MM.1S (cell line): ENCODE measurements at regions not wholly inside any gene's neighbourhood (a gene's known extent, or its start where the extent isn't known, plus 50 kb on each side); places are given as distances from the start of the nearest gene placed in this dataset.

Experiments used
- DNase-seq: peaks from one replicate; pipeline ENCODE4 v3.0.0-alpha.2; 2015
- H2AFZ ChIP-seq: fragments of 300-600 bp; sonication (generic); 2 replicates; pipeline ENCODE4 v1.6.0; 2016; ENCODE audit warnings: antibody characterized with exemption, low read length
- H3F3A ChIP-seq: fragments of 300-600 bp; sonication (generic); 2 replicates; pipeline ENCODE4 v1.6.1; 2016; ENCODE audit warnings: mild to moderate bottlenecking, antibody characterized with exemption, low read length, moderate library complexity, mixed read lengths; ENCODE audit not compliant: insufficient read depth
- H3K27ac ChIP-seq: fragments of 300-600 bp; sonication (generic); 2 replicates; pipeline ENCODE4 v1.5.1; 2016; ENCODE audit warnings: mild to moderate bottlenecking, low read length
- H3K27me3 ChIP-seq: fragments of 300-600 bp; sonication (generic); replicated peaks from 2 replicates; pipeline ENCODE4 v1.6.0; 2016; ENCODE audit warnings: low read length; ENCODE audit not compliant: insufficient read depth
- H3K36me3 ChIP-seq: fragments of 300-600 bp; sonication (generic); replicated peaks from 2 replicates; pipeline ENCODE4 v1.6.1; 2016; ENCODE audit warnings: mild to moderate bottlenecking, low read length, mixed read lengths; ENCODE audit not compliant: insufficient read depth
- H3K4me1 ChIP-seq: fragments of 300-600 bp; sonication (generic); 2 replicates; pipeline ENCODE4 v1.6.1; 2016; ENCODE audit warnings: low read length, mixed read lengths
- H3K4me2 ChIP-seq: fragments of 300-600 bp; sonication (generic); 2 replicates; pipeline ENCODE4 v1.6.0; 2016; ENCODE audit warnings: low read depth, low read length
- H3K4me3 ChIP-seq: fragments of 300-600 bp; sonication (generic); 2 replicates; pipeline ENCODE4 v1.5.1; 2016; ENCODE audit warnings: low read length, mixed read lengths
- H3K79me2 ChIP-seq: fragments of 300-600 bp; sonication (generic); 2 replicates; pipeline ENCODE4 v1.6.1; 2016; ENCODE audit warnings: mixed run types, low read length, mixed read lengths
- H3K9ac ChIP-seq: fragments of 300-600 bp; sonication (generic); 2 replicates; pipeline ENCODE4 v1.6.1; 2016; ENCODE audit warnings: low read length, mixed read lengths
- H3K9me2 ChIP-seq: fragments of 300-600 bp; sonication (generic); replicated peaks from 2 replicates; pipeline ENCODE4 v1.6.1; 2016; ENCODE audit warnings: mild to moderate bottlenecking, low read length, mixed read lengths; ENCODE audit not compliant: insufficient read depth
- H3K9me3 ChIP-seq: fragments of 300-600 bp; sonication (generic); replicated peaks from 2 replicates; pipeline ENCODE4 v1.6.1; 2016; ENCODE audit warnings: mild to moderate bottlenecking, low read length, mixed read lengths; ENCODE audit not compliant: insufficient read depth
- H4K20me1 ChIP-seq: fragments of 300-600 bp; sonication (generic); 2 replicates; pipeline ENCODE4 v1.6.1; 2016; ENCODE audit warnings: mild to moderate bottlenecking, low read length, moderate library complexity, mixed read lengths; ENCODE audit not compliant: insufficient read depth
- CTCF ChIP-seq: fragments of 300-600 bp; sonication (generic); IDR thresholded peaks from 2 replicates; pipeline ENCODE4 v1.5.1; 2016; ENCODE audit warnings: antibody characterized with exemption, low read length, mixed read lengths
- EZH2 ChIP-seq: fragments of 300-600 bp; sonication (generic); optimal IDR thresholded peaks from 2 replicates; pipeline ENCODE3; 2017; ENCODE audit warnings: low read depth, mild to moderate bottlenecking, antibody characterized with exemption, low read length, mixed read lengths
- EZH2phosphoT487 ChIP-seq: fragments of 300-600 bp; sonication (generic); IDR thresholded peaks from 2 replicates; pipeline ENCODE4 v1.6.1; 2018; ENCODE audit warnings: antibody characterized with exemption, low read length

GRCh38 chr1:29485096-29485925 is 249.0 kb downstream of the PTPRU start:
- H3K27ac ChIP-seq, result no peak overlapping the region
- H3K4me2 ChIP-seq, result no peak overlapping the region
- no peaks in the 10 kb centered on the region for H3K4me1 ChIP-seq
- H4K20me1 ChIP-seq, result no peaks in the 10 kb centered on the region; the same call in 1 of the 2 replicates
- H3K9me3 ChIP-seq, result no peaks in the 10 kb centered on the region
- no peak for DNase-seq
- no peak overlapping the region for H2AFZ ChIP-seq
- TF ChIP-seq EZH2phosphoT487 (no peak), CTCF (no peak)
- H3K27me3 ChIP-seq, result peaks cover 50% of the 10 kb centered on the region
- no peaks in the 10 kb centered on the region for H3K36me3 ChIP-seq
- H3K79me2 ChIP-seq, result no peaks in the 10 kb centered on the region
- H3F3A ChIP-seq, result no peaks in the 10 kb centered on the region
- H3K4me3 ChIP-seq, result no peak overlapping the region
- H3K9me2 ChIP-seq, result no peaks in the 10 kb centered on the region
- H3K9ac ChIP-seq, result no peak overlapping the region

GRCh38 chr1:29482991-29483390 is 246.7 kb downstream of the PTPRU start:
- H3K9me3 ChIP-seq, result no peaks in the 10 kb centered on the region
- TF ChIP-seq EZH2, result no peak
- TF ChIP-seq CTCF, result no peak
- no peak for TF ChIP-seq EZH2phosphoT487
- no peak overlapping the region for H3K4me3 ChIP-seq
- no peaks in the 10 kb centered on the region for H3F3A ChIP-seq
- H3K36me3 ChIP-seq, result no peaks in the 10 kb centered on the region
- no peaks in the 10 kb centered on the region for H3K9me2 ChIP-seq
- no peaks in the 10 kb centered on the region; the same call in 1 of the 2 replicates for H4K20me1 ChIP-seq
- no peak overlapping the region for H3K4me2 ChIP-seq
- H3K4me1 ChIP-seq, result no peaks in the 10 kb centered on the region
- no peak overlapping the region for H3K9ac ChIP-seq
- no peaks in the 10 kb centered on the region for H3K79me2 ChIP-seq
- DNase-seq, result no peak
- peaks cover 48% of the 10 kb centered on the region for H3K27me3 ChIP-seq
- H3K27ac ChIP-seq, result no peak overlapping the region
- no peak overlapping the region for H2AFZ ChIP-seq

- H3K9me3 ChIP-seq, result no peaks in the 10 kb centered on the region
- no peaks in the 10 kb centered on the region for H3K9me2 ChIP-seq
- peaks cover 48% of the 10 kb centered on the region for H3K27me3 ChIP-seq
- no peak for TF ChIP-seq EZH2phosphoT487
- TF ChIP-seq CTCF, result no peak
- TF ChIP-seq EZH2, result no peak
- H3K4me1 ChIP-seq, result no peaks in the 10 kb centered on the region
- no peaks in the 10 kb centered on the region for H3K79me2 ChIP-seq
- no peak overlapping the region for H2AFZ ChIP-seq
- H3K4me2 ChIP-seq, result no peak overlapping the region
- no peaks in the 10 kb centered on the region for H3K36me3 ChIP-seq
- H3F3A ChIP-seq, result no peaks in the 10 kb centered on the region
- H3K9ac ChIP-seq, result no peak overlapping the region
- no peak overlapping the region for H3K27ac ChIP-seq
- no peaks in the 10 kb centered on the region; the same call in 1 of the 2 replicates for H4K20me1 ChIP-seq
- no peak overlapping the region for H3K4me3 ChIP-seq
- DNase-seq, result no peak
Measured at GRCh38 chr1:29482064-29482463, 245.7 kb downstream of the PTPRU start.
